Stimulated activated CD8-positive, alpha-beta memory T cell treated with anti-CD3 and anti-CD28 coated beads, Interleukin-15, amount 100 ng/mL, for 24 hours (primary cell): ENCODE measurements at regions not wholly inside any gene's neighbourhood (a gene's known extent, or its start where the extent isn't known, plus 50 kb on each side); places are given as distances from the start of the nearest gene placed in this dataset.
A peak's percentile ranks its signal among the peaks of the same experiment; 100 is the strongest.

Experiments
- DNase-seq: peaks from one replicate; pipeline ENCODE4 v3.0.0-alpha.2; 2020; ENCODE audit warnings: low read depth

DNA sequence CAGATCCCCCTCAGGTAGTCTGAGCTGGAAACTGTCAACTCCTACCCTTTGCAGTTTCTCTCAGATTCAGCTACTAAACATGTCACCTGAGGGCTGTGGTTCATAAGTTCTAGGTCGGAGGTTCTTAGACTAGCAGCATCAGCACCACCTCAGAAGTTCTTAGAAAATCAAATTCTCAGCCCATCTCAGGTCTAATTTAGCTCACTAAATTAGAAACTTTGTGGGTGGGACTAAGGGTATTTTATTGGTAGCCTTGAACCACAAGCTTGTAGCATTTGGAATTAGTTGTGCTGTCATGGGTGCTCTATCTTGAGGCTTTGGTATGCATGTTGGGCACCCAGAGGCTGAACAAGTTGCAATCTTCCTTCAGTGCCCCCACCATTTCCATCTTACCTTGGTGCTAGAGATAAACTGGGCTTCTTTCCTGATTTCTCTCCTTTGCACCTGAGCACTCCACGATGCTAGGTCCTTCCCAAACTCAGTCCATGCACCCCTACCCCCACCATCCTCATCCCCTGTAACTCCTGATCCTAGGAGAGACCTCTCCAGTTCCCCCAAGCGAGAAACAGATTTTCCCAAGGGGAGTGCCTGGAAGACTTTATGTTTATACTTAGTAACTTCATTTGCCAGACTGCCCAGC, 54.2 kb downstream of the S1PR1 start:
- no peak for DNase-seq

- no peak for DNase-seq
Measured at GRCh38 chr1:101291562-101292380, 55.0 kb downstream of the S1PR1 start.

GRCh38 chr1:101293461-101294051, 56.7 kb downstream of the S1PR1 start:
- DNase-seq = no peak

- DNase-seq = no peak
Measured at GRCh38 chr1:101295209-101295608, 58.4 kb downstream of the S1PR1 start.

DNA sequence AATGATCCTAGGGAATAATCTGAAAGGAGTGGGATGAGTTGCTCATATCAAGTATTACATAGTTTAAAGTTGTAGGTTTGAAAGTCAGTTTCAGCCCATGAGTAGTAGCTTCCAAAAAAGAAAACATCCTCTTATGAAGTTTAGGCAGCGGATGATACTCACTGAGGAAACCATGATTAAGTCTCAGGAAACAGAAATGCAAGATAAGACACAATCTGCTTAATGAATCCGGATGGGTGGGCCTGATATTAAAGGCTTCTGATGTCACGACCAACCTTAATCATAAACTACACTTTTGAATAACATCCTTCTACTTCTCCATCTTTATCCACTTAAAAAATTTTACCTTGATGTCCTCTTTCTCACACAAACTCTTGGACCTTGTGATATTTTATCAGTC, 61.8 kb downstream of the S1PR1 start:
- DNase-seq = no peak

DNA sequence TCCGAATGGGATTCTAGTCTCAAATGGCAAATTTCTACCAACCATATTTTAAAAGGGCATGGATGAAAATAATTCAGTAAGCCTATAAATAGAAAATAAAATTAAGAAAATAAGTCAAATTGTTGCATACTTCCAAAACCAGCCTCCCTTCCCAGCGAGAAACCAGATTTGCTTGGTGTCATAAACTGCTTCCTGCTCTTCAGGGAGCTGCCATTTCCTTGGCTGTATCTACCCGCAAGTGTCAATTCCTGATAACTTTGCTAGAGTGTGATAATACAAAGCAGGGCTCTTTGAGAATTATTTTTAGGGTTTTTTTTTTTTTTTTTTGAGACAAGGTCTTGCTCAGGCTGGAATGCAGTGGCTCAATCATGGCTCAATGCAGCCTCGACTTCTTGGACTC, 62.3 kb downstream of the S1PR1 start:
- no peak for DNase-seq

DNA sequence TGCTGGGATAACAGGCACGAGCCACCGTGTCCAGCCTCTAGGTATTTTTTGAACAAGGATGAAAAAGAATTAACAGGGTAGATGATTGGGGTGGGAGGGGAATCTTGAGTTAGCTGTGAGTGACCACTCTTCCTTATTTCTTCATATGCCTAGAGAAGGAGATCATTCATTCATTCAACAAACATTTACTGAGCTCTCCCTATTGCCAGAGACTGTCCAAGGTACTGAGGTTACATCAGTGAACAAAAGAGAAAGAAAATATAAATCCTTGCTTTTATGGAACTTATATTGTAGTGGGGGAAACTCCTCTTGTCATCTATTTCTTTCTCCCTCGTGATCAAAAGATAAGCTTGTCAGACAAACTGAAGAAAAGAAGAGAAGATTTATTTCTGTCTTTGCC, 62.9 kb downstream of the S1PR1 start:
- no peak for DNase-seq

GRCh38 chr1:101300916-101301315, 64.1 kb downstream of the S1PR1 start:
- no peak for DNase-seq

DNA sequence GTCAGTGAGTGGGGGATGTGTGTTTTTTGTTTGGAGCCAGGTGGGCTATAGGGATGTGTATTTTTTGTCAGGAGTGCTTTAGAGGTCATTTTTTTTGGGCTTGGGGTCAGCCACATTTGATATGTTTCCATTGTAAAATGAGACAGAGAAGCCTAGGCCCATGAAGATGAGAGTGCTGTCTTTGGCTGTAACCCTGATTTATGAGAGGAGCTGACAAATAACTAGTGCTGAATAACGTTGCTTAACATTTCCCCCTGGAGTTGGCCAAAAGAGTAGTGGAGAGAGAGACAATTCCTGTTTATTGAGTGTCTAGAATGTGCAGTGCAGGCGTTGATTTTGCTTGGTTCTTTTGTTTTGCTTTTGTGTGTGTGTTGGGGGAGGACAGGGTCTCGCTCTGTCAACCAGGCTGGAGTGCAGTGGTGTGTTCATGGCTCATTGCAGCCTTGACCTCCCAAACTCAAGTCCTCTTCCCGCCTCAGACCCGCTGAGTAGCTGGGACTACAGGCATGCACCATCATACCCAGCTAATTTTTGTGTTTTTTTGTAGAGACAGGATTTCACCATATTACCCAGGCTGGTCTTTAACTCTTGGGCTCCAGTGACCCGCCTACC, 64.7 kb downstream of the S1PR1 start:
- DNase-seq = no peak

GRCh38 chr1:101302831-101303511, 66.2 kb downstream of the S1PR1 start:
- no peak for DNase-seq

DNA sequence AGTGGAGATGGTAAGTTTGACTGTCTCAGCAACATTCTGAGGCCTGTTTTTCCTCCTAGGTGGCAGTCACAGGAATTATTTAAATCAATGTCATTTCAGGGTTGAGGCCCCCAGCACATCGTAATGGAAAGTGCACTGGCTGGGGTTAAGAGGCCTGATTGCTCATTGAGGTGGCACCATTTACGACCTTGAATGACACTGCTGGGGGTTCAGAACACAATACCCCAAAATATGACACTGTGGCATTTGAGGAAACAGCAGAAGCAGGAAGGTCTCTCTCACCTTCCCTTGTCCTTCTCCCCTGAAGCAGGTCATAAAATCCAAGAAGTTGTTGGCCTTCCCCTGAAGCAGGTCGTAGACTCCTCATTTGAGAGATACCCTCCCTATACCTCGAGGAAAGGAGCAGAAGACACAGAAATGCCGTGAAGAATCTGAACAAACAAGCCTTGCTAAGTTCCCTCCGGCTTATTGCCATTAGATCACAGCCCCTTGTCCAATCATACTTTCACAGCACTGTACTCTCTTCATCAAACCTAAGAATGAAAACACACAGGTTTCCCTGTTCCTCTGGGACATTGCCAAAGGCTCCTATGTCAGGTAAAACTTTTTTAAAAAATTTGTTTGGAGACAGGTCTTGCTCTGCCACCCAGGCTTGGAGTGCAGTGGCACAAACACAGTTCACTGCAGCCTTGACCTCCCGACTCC, 71.3 kb downstream of the S1PR1 start:
- DNase-seq = no peak

DNA sequence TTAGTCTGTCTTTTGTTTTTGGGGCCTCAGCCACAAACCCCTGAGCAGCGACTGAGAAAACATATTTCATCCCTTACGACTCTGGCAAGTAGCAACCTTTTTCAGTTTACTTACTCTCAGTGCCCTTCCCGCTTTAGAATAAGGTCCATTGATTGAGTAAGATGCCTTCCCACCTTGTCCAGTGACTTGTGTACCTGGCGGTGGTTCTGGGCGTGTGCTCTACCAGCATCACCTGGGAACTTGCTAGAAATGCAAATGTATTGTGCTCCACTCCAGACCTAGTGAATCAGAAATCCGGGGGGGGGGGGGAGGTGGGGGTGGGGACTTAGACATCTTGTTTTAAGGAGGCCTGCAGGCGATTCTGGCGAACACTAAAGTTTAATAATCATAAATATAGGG, 72.1 kb downstream of the S1PR1 start:
- DNase-seq = no peak

- peak; percentile 39 for DNase-seq
Measured at GRCh38 chr1:101309334-101310311, 72.8 kb downstream of the S1PR1 start.

DNA sequence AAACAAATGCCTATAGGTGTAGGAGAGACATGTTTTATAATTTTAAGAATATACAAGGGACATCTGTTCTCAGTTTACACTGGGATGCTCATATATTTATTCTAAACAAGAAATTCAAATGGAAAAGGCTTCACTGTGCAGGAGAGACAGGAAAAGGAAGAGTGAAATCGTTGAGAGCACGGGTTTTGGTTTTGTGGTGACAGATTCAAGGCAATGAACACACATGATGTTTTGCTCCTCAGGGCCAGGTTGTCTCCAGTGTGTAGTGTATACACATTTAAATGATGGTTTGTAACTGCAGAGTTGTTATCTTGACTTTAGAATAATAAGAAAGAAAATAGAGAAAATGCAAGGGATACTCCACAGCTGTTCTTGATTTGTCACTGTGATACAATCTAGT, 73.7 kb downstream of the S1PR1 start:
- DNase-seq = no peak

DNA sequence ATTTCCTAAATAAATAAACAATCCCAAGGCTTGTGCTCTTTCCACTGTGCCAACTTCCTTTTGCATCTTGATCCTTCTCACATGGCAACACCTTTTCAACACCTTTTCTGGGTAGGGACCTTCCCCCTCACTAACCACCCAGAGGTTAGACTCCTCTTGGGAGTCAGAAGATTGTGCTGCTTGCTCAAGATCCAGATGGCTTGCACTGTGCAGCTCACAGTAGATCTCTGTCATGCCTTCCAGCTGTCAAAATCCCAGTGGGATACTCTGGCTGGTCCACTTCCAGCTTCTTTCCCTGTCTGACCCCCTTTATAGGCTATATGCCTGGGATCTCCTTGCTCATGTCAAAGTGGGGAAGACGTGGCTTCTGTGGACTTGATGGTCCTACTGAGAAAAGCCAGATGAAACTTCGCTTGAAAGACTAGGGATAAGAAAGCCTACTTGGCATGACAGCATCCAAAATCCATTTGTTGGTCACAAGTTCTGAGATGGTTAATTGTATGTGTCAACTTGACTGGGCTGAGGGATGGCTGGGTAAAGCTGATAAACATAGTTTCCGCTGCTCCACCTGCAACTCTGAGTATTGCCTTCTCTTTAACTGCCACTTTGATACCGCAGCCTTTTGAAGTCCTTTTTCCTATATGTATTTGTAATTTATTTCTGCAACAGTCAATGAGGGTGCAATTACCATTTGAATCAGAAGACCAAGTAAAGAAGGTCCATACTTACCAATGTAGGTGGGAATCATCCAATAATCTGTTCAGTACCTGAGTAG, 74.5 kb downstream of the S1PR1 start:
- DNase-seq = no peak

- DNase-seq = no peak
Measured at GRCh38 chr1:101312147-101312546, 75.3 kb downstream of the S1PR1 start.

DNA sequence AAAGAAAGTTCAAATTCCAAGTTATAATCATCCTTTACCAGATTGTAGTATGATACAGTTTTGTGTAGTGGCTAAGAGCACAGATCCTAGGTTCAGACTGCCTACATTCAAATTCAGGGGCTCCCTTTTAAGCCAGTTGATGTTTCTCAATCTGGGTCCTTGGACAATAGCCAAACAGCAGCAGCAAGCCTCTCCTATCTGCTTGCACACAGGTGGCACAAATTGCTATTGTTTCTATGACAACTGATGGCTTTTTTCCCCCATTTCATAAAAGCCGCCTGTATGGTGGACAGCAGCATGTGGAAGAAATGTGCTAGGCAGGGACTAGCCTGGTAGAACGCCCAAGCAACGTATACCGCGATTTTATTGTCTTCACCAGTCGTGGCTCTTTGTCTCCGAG, 76.5 kb downstream of the S1PR1 start:
- DNase-seq = no peak

GRCh38 chr1:101314244-101314643, 77.4 kb downstream of the S1PR1 start:
- no peak for DNase-seq

DNA sequence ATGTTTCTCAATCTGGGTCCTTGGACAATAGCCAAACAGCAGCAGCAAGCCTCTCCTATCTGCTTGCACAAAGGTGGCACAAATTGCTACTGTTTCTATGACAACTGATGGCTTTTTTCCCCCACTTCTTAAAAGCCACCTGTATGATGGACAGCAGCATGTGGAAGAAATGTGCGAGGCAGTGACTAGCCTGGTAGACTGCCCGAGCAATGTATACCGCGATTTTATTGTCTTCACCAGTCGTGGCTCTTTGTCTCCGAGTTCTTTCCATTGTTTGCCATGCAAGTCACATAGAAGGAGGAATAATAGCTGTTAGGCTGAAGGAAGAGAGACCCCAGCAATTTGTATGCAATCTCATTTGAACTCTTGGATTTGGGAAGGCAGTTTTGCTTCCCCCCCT, 79.4 kb downstream of the S1PR1 start:
- no peak for DNase-seq

GRCh38 chr1:101316799-101317198, 80.0 kb downstream of the S1PR1 start:
- no peak for DNase-seq
